Activated CD4-positive, alpha-beta T cell treated with anti-CD3 and anti-CD28 coated beads, Interleukin-2, amount 10 ng/mL, durations not matched to agents 24 days and 14 days (primary cell): ENCODE measurements at regions not wholly inside any gene's neighbourhood (a gene's known extent, or its start where the extent isn't known, plus 50 kb on each side); places are given as distances from the start of the nearest gene placed in this dataset.

ENCODE experiments used
- DNase-seq: peaks from one replicate; pipeline ENCODE4 v3.0.0; 2022
- H3K27ac Mint-ChIP-seq: one replicate; pipeline ENCODE4 v1.8.0; 2022; ENCODE audit warnings: mild to moderate bottlenecking, mixed read lengths
- H3K27me3 Mint-ChIP-seq: one replicate; pipeline ENCODE4 v1.8.0; 2022; ENCODE audit warnings: mixed read lengths
- H3K36me3 Mint-ChIP-seq: one replicate; pipeline ENCODE4 v1.8.0; 2022; ENCODE audit warnings: low read depth, mild to moderate bottlenecking, mixed read lengths
- H3K4me1 Mint-ChIP-seq: one replicate; pipeline ENCODE4 v1.8.0; 2021; ENCODE audit warnings: mixed read lengths
- H3K4me3 Mint-ChIP-seq: one replicate; pipeline ENCODE4 v1.8.0; 2022; ENCODE audit warnings: mild to moderate bottlenecking, moderate library complexity, mixed read lengths
- H3K9me3 Mint-ChIP-seq: one replicate; pipeline ENCODE4 v1.8.0; 2021; ENCODE audit warnings: mixed read lengths
- intact Hi-C: fragments of 100-400 bp; cut with micrococcal nuclease; formaldehyde crosslinking; loops from one replicate; pipeline ENCODE4 v1.15.1; 2023

GRCh38 chr16:35447010-35447558 lies 1987.7 kb downstream of the TP53TG3F start:
- Mint-ChIP-seq H3K9me3 (peaks cover 41% of the 10 kb centered on the region), H3K27me3 (no peaks in the 10 kb centered on the region), H3K4me3 (no peak overlapping the region), H3K27ac (no peak overlapping the region), H3K36me3 (no peaks in the 10 kb centered on the region), H3K4me1 (no peaks in the 10 kb centered on the region)
- DNase-seq = no peak
- intact Hi-C loops = no loop called here

- H3K4me1 Mint-ChIP-seq = no peaks in the 10 kb centered on the region
- intact Hi-C loops = no loop called here
- H3K9me3 Mint-ChIP-seq = peaks cover 37% of the 10 kb centered on the region
These were observed 1990.3 kb downstream of the TP53TG3F start for GRCh38 chr16:35449663-35450062.

GRCh38 chr16:35450648-35451047 lies 1991.2 kb downstream of the TP53TG3F start:
- no peak for DNase-seq
- no peaks in the 10 kb centered on the region for H3K4me1 Mint-ChIP-seq
- no peaks in the 10 kb centered on the region for H3K36me3 Mint-ChIP-seq
- H3K27me3 Mint-ChIP-seq = no peaks in the 10 kb centered on the region
- H3K27ac Mint-ChIP-seq = no peak overlapping the region
- peaks cover 35% of the 10 kb centered on the region for H3K9me3 Mint-ChIP-seq
- intact Hi-C loops = no loop called here
- no peak overlapping the region for H3K4me3 Mint-ChIP-seq

More at GRCh38 chr16:35449663-35450062, 1990.3 kb downstream of the TP53TG3F start:
- H3K4me3 Mint-ChIP-seq = no peak overlapping the region
- no peaks in the 10 kb centered on the region for H3K27me3 Mint-ChIP-seq
- H3K27ac Mint-ChIP-seq = no peak overlapping the region
- no peaks in the 10 kb centered on the region for H3K36me3 Mint-ChIP-seq
- DNase-seq = no peak

- H3K4me1 Mint-ChIP-seq = no peaks in the 10 kb centered on the region
- no peaks in the 10 kb centered on the region for H3K36me3 Mint-ChIP-seq
- no peak overlapping the region for H3K4me3 Mint-ChIP-seq
- H3K27ac Mint-ChIP-seq = no peak overlapping the region
- intact Hi-C loops = no loop called here
- DNase-seq = no peak
- no peaks in the 10 kb centered on the region for H3K27me3 Mint-ChIP-seq
- peaks cover 33% of the 10 kb centered on the region for H3K9me3 Mint-ChIP-seq
These were observed 1993.1 kb downstream of the TP53TG3F start for GRCh38 chr16:35452471-35452870.

GRCh38 chr16:35463358-35463757 lies 2003.9 kb downstream of the TP53TG3F start:
- Mint-ChIP-seq H3K4me3 (no peak overlapping the region), H3K27me3 (no peaks in the 10 kb centered on the region), H3K9me3 (peaks cover 20% of the 10 kb centered on the region), H3K4me1 (no peaks in the 10 kb centered on the region), H3K36me3 (no peaks in the 10 kb centered on the region), H3K27ac (no peak overlapping the region)
- intact Hi-C loops = no loop called here
- no peak for DNase-seq

- Mint-ChIP-seq H3K4me3 (no peak overlapping the region), H3K27ac (no peak overlapping the region), H3K4me1 (no peaks in the 10 kb centered on the region), H3K36me3 (no peaks in the 10 kb centered on the region), H3K27me3 (no peaks in the 10 kb centered on the region), H3K9me3 (peaks cover 19% of the 10 kb centered on the region)
- no peak for DNase-seq
- intact Hi-C loops = no loop called here
These were observed 2020.9 kb downstream of the TP53TG3F start for GRCh38 chr16:35480361-35480760.

- no peaks in the 10 kb centered on the region for H3K4me1 Mint-ChIP-seq
These were observed 2021.6 kb downstream of the TP53TG3F start for GRCh38 chr16:35480988-35481387.

GRCh38 chr16:35485915-35486314 lies 2026.5 kb downstream of the TP53TG3F start:
- Mint-ChIP-seq H3K36me3 (no peaks in the 10 kb centered on the region), H3K27ac (no peak overlapping the region), H3K27me3 (no peaks in the 10 kb centered on the region), H3K9me3 (peaks cover 15% of the 10 kb centered on the region), H3K4me3 (no peak overlapping the region), H3K4me1 (no peaks in the 10 kb centered on the region)
- no peak for DNase-seq
- intact Hi-C loops = no loop called here

More at GRCh38 chr16:35480988-35481387, 2021.6 kb downstream of the TP53TG3F start:
- intact Hi-C loops = no loop called here
- H3K27me3 Mint-ChIP-seq = no peaks in the 10 kb centered on the region
- H3K27ac Mint-ChIP-seq = no peak overlapping the region
- DNase-seq = no peak
- H3K36me3 Mint-ChIP-seq = no peaks in the 10 kb centered on the region
- H3K9me3 Mint-ChIP-seq = peaks cover 16% of the 10 kb centered on the region
- no peak overlapping the region for H3K4me3 Mint-ChIP-seq

GRCh38 chr16:35492225-35492624 lies 2032.8 kb downstream of the TP53TG3F start:
- H3K27me3 Mint-ChIP-seq = no peaks in the 10 kb centered on the region
- H3K4me1 Mint-ChIP-seq = no peaks in the 10 kb centered on the region
- no peaks in the 10 kb centered on the region for H3K36me3 Mint-ChIP-seq
- no peak for DNase-seq
- peaks cover 21% of the 10 kb centered on the region for H3K9me3 Mint-ChIP-seq
- intact Hi-C loops = no loop called here
- H3K4me3 Mint-ChIP-seq = no peak overlapping the region
- no peak overlapping the region for H3K27ac Mint-ChIP-seq

- intact Hi-C loops = no loop called here
- Mint-ChIP-seq H3K4me1 (no peaks in the 10 kb centered on the region), H3K4me3 (no peak overlapping the region), H3K9me3 (peaks cover 25% of the 10 kb centered on the region), H3K27ac (no peak overlapping the region), H3K36me3 (no peaks in the 10 kb centered on the region), H3K27me3 (no peaks in the 10 kb centered on the region)
- DNase-seq = no peak
These were observed 2038.0 kb downstream of the TP53TG3F start for GRCh38 chr16:35497399-35497798.

- intact Hi-C loops = no loop called here
- Mint-ChIP-seq H3K27me3 (no peaks in the 10 kb centered on the region), H3K27ac (no peak overlapping the region), H3K4me1 (no peaks in the 10 kb centered on the region), H3K36me3 (no peaks in the 10 kb centered on the region), H3K4me3 (no peak overlapping the region), H3K9me3 (peaks cover 30% of the 10 kb centered on the region)
- peak; percentile 14 for DNase-seq
These were observed 2046.8 kb downstream of the TP53TG3F start for GRCh38 chr16:35506018-35506897.

- no peak overlapping the region for H3K4me3 Mint-ChIP-seq
- no peaks in the 10 kb centered on the region for H3K36me3 Mint-ChIP-seq
- no peak overlapping the region for H3K27ac Mint-ChIP-seq
- peaks cover 30% of the 10 kb centered on the region for H3K9me3 Mint-ChIP-seq
- no peak for DNase-seq
- no peaks in the 10 kb centered on the region for H3K27me3 Mint-ChIP-seq
- no peaks in the 10 kb centered on the region for H3K4me1 Mint-ChIP-seq
- intact Hi-C loops = no loop called here
These were observed 2047.4 kb downstream of the TP53TG3F start for GRCh38 chr16:35506898-35507194.

GRCh38 chr16:35510701-35511100 lies 2051.3 kb downstream of the TP53TG3F start:
- Mint-ChIP-seq H3K27ac (no peak overlapping the region), H3K36me3 (no peaks in the 10 kb centered on the region), H3K4me3 (no peak overlapping the region), H3K4me1 (no peaks in the 10 kb centered on the region), H3K9me3 (peaks cover 12% of the 10 kb centered on the region), H3K27me3 (no peaks in the 10 kb centered on the region)
- intact Hi-C loops = no loop called here
- DNase-seq = peak; percentile 19

GRCh38 chr16:35516551-35516950 lies 2057.1 kb downstream of the TP53TG3F start:
- no peaks in the 10 kb centered on the region for H3K4me1 Mint-ChIP-seq
- no peak for DNase-seq
- peaks cover 18% of the 10 kb centered on the region for H3K9me3 Mint-ChIP-seq
- no peaks in the 10 kb centered on the region for H3K36me3 Mint-ChIP-seq
- H3K27me3 Mint-ChIP-seq = no peaks in the 10 kb centered on the region
- H3K4me3 Mint-ChIP-seq = no peak overlapping the region
- no peak overlapping the region for H3K27ac Mint-ChIP-seq
- intact Hi-C loops = no loop called here

GRCh38 chr16:35516971-35517370 lies 2057.6 kb downstream of the TP53TG3F start:
- no peak overlapping the region for H3K27ac Mint-ChIP-seq
- no peaks in the 10 kb centered on the region for H3K36me3 Mint-ChIP-seq
- H3K27me3 Mint-ChIP-seq = no peaks in the 10 kb centered on the region
- peaks cover 18% of the 10 kb centered on the region for H3K9me3 Mint-ChIP-seq
- intact Hi-C loops = no loop called here
- no peak overlapping the region for H3K4me3 Mint-ChIP-seq
- no peak for DNase-seq
- no peaks in the 10 kb centered on the region for H3K4me1 Mint-ChIP-seq
